SK-N-SH treated with all-trans-retinoic acid at 6 μM for 48 hours (cell line): ENCODE measurements at regions not wholly inside any gene's neighbourhood (a gene's known extent, or its start where the extent isn't known, plus 50 kb on each side); places are given as distances from the start of the nearest gene placed in this dataset.

ENCODE experiments used
- ARNTL ChIP-seq: fragments of 450-650 bp; formaldehyde crosslinking; IDR thresholded peaks from 2 replicates; pipeline ENCODE4 v1.5.0; 2020; ENCODE audit warnings: low read depth, mild to moderate bottlenecking, moderate library complexity, borderline replicate concordance
- CSDC2 ChIP-seq: fragments of 250-450 bp; sonication (Bioruptor Pico); IDR thresholded peaks from 2 replicates; pipeline ENCODE4 v1.5.0; 2020; ENCODE audit warnings: mild to moderate bottlenecking, moderate library complexity
- CSRNP3 ChIP-seq: fragments of 250-450 bp; sonication (Bioruptor Pico); IDR thresholded peaks from 2 replicates; pipeline ENCODE4 v1.5.1; 2021; ENCODE audit warnings: mild to moderate bottlenecking, moderate library complexity
- OSR1 ChIP-seq: fragments of 250-450 bp; sonication (Bioruptor Pico); IDR thresholded peaks from 2 replicates; pipeline ENCODE4 v1.8.0; 2022; ENCODE audit warnings: moderate library complexity, mild to moderate bottlenecking, inconsistent platforms
- SNAI2 ChIP-seq: fragments of 250-450 bp; sonication (Bioruptor Pico); IDR thresholded peaks from 2 replicates; pipeline ENCODE4 v1.5.0; 2020; ENCODE audit warnings: mild to moderate bottlenecking, moderate library complexity
- TSHZ2 ChIP-seq: fragments of 250-450 bp; sonication (Bioruptor Pico); IDR thresholded peaks from 2 replicates; pipeline ENCODE4 v1.5.0; 2020; ENCODE audit warnings: mild to moderate bottlenecking, moderate library complexity
- ZFP3 ChIP-seq: fragments of 250-450 bp; sonication (Bioruptor Pico); IDR thresholded peaks from 2 replicates; pipeline ENCODE4 v1.5.0; 2020; ENCODE audit warnings: mild to moderate bottlenecking, moderate library complexity
- ZNF565 ChIP-seq: fragments of 450-650 bp; formaldehyde crosslinking; conservative IDR thresholded peaks from 2 replicates; pipeline ENCODE4 v1.5.0; 2020; ENCODE audit warnings: low read depth, mild to moderate bottlenecking, moderate library complexity
- ZNF8 ChIP-seq: fragments of 450-650 bp; formaldehyde crosslinking; IDR thresholded peaks from 2 replicates; pipeline ENCODE4 v1.5.0; 2020; ENCODE audit warnings: mild to moderate bottlenecking, moderate library complexity

GRCh38 chr16:86157616-86158247, 258.8 kb downstream of the IRF8 start:
- no peak for TF ChIP-seq ZNF565
- TF ChIP-seq ZFP3 (CRISPR knock-in tag): no peak
- no peak for TF ChIP-seq ARNTL (CRISPR knock-in tag)
- TF ChIP-seq SNAI2: no peak
- TF ChIP-seq TSHZ2: no peak
- no peak for TF ChIP-seq OSR1 (CRISPR knock-in tag)
- no peak for TF ChIP-seq ZNF8 (CRISPR knock-in tag)
- TF ChIP-seq CSRNP3: no peak
- TF ChIP-seq CSDC2 (CRISPR knock-in tag): no peak
